OCI-LY7 (cell line): ENCODE measurements at regions not wholly inside any gene's neighbourhood (a gene's known extent, or its start where the extent isn't known, plus 50 kb on each side); places are given as distances from the start of the nearest gene placed in this dataset.

ENCODE experiments used
- BruUV-seq: library from RNA; stranded (reverse); fragments of 400-500 nt; replicated peaks from 2 replicates; lab custom pipeline; 2021; lab: Mats Ljungman, UMichigan
- CTCF ChIA-PET: fragments of 300-600 bp; sonication (Branson Sonifier 250); formaldehyde crosslinking; loops from one replicate; lab custom pipeline; 2022; ENCODE audit warnings: antibody characterized with exemption; ENCODE audit not compliant: unreplicated experiment; lab: Charles Lee
- POLR2A ChIA-PET: fragments of 300-600 bp; sonication (Branson Sonifier 250); formaldehyde crosslinking; loops from one replicate; lab custom pipeline; 2022; ENCODE audit warnings: antibody characterized with exemption; lab: Charles Lee
- DNase-seq: peaks from one replicate; pipeline ENCODE4 v3.0.0-alpha.2; 2015; ENCODE audit warnings: low spot score
- H2AFZ ChIP-seq: fragments of 200-600 bp; sonication (generic), shearing (Covaris generic); 2 replicates; pipeline ENCODE4 v1.6.1; 2014; ENCODE audit warnings: mild to moderate bottlenecking, antibody characterized with exemption, low read length, moderate library complexity
- H3K27ac ChIP-seq: fragments of 200-600 bp; sonication (generic); 2 replicates; pipeline ENCODE4 v1.5.1; 2014; ENCODE audit warnings: mixed run types, low read depth, mild to moderate bottlenecking, moderate library complexity, low read length, inconsistent platforms; ENCODE audit not compliant: poor library complexity, severe bottlenecking
- H3K36me3 ChIP-seq: fragments of 200-600 bp; sonication (generic); 2 replicates; pipeline ENCODE4 v1.6.1; 2014; ENCODE audit warnings: mild to moderate bottlenecking, antibody characterized with exemption, low read length, moderate library complexity, mixed read lengths; ENCODE audit not compliant: insufficient read depth
- H3K4me1 ChIP-seq: fragments of 200-600 bp; sonication (generic); 2 replicates; pipeline ENCODE4 v1.5.1; 2014; ENCODE audit warnings: mild to moderate bottlenecking, low read length; ENCODE audit not compliant: insufficient read depth, poor library complexity, severe bottlenecking
- H3K4me2 ChIP-seq: fragments of 200-600 bp; sonication (generic); 2 replicates; pipeline ENCODE4 v1.6.1; 2014; ENCODE audit warnings: mild to moderate bottlenecking, low read length
- H3K4me3 ChIP-seq: fragments of 200-600 bp; sonication (generic); 2 replicates; pipeline ENCODE4 v1.5.1; 2014; ENCODE audit warnings: mild to moderate bottlenecking, low read depth, low read length; ENCODE audit not compliant: poor library complexity, severe bottlenecking
- H3K79me2 ChIP-seq: fragments of 200-600 bp; sonication (generic); 2 replicates; pipeline ENCODE4 v1.6.1; 2016; ENCODE audit warnings: low read depth, mild to moderate bottlenecking, low read length, moderate library complexity, mixed read lengths; ENCODE audit not compliant: insufficient read depth
- H3K9me2 ChIP-seq: fragments of 200-600 bp; sonication (generic); 2 replicates; pipeline ENCODE4 v1.6.1; 2016; ENCODE audit warnings: mild to moderate bottlenecking, low read length, mixed read lengths; ENCODE audit not compliant: insufficient read depth
- H3K9me3 ChIP-seq: fragments of 200-600 bp; sonication (generic); 2 replicates; pipeline ENCODE4 v1.6.1; 2014; ENCODE audit warnings: mild to moderate bottlenecking, mixed run types, low read length, mixed read lengths
- H4K20me1 ChIP-seq: fragments of 200-600 bp; sonication (generic); 2 replicates; pipeline ENCODE4 v1.6.1; 2014; ENCODE audit warnings: mild to moderate bottlenecking, antibody characterized with exemption, low read length, moderate library complexity, mixed read lengths; ENCODE audit not compliant: insufficient read depth
- EZH2phosphoT487 ChIP-seq: fragments of 200-600 bp; sonication (generic); IDR thresholded peaks from 2 replicates; pipeline ENCODE4 v1.6.1; 2018; ENCODE audit warnings: low read depth, borderline replicate concordance, mild to moderate bottlenecking, mixed run types, antibody characterized with exemption, low read length, moderate library complexity, mixed read lengths
- intact Hi-C: fragments of 100-400 bp; cut with micrococcal nuclease; formaldehyde crosslinking; loops from one replicate; pipeline ENCODE4 v1.10.0; 2022; ENCODE audit not compliant: unreplicated experiment
- TF ChIP-seq, protein P1 (sequence below): fragments of 200-600 bp; sonication (generic); conservative IDR thresholded peaks from 2 replicates; pipeline ENCODE4 v1.5.1; 2014; ENCODE audit warnings: mild to moderate bottlenecking, antibody characterized with exemption, low read length, moderate library complexity, mixed read lengths

DNA sequence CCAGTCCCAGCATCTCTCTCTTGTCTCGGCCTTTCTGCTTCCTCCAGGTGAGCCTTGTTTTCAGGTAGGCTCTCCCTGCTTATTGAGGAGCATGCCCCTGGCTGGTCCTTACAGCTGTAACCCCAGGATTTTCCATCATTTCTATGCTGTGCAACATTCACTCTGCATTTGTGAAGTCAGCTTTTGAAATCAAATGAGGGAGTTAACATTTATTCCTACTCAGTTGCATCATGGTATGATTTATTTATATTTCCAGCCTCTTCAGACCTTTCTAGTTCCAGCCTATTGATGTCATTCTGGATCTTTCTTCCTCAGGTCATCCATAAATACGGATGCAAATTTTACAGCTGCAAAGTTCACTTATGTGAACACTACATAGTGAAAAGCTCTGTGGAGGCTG lies 755.6 kb downstream of the TYW1 start:
- no peaks in the 10 kb centered on the region for H3K9me2 ChIP-seq
- H3K4me1 ChIP-seq = no peaks in the 10 kb centered on the region
- CTCF ChIA-PET = no interaction called here
- no peak for TF ChIP-seq EZH2phosphoT487
- TF ChIP-seq, protein P1, sequence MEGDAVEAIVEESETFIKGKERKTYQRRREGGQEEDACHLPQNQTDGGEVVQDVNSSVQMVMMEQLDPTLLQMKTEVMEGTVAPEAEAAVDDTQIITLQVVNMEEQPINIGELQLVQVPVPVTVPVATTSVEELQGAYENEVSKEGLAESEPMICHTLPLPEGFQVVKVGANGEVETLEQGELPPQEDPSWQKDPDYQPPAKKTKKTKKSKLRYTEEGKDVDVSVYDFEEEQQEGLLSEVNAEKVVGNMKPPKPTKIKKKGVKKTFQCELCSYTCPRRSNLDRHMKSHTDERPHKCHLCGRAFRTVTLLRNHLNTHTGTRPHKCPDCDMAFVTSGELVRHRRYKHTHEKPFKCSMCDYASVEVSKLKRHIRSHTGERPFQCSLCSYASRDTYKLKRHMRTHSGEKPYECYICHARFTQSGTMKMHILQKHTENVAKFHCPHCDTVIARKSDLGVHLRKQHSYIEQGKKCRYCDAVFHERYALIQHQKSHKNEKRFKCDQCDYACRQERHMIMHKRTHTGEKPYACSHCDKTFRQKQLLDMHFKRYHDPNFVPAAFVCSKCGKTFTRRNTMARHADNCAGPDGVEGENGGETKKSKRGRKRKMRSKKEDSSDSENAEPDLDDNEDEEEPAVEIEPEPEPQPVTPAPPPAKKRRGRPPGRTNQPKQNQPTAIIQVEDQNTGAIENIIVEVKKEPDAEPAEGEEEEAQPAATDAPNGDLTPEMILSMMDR = no peak
- H3K4me2 ChIP-seq = no peak overlapping the region
- H3K36me3 ChIP-seq = no peaks in the 10 kb centered on the region
- H3K27ac ChIP-seq = no peak overlapping the region
- H2AFZ ChIP-seq = no peak overlapping the region
- no peak overlapping the region for H3K4me3 ChIP-seq
- no peak for DNase-seq
- no peaks in the 10 kb centered on the region for H3K79me2 ChIP-seq
- no peaks in the 10 kb centered on the region for H3K9me3 ChIP-seq
- H4K20me1 ChIP-seq = no peaks in the 10 kb centered on the region
- BruUV-seq = no TSS peak
- POLR2A ChIA-PET = no interaction called here
- intact Hi-C loops = no loop called here

- no peaks in the 10 kb centered on the region for H4K20me1 ChIP-seq
- intact Hi-C loops = no loop called here
- H3K4me1 ChIP-seq = no peaks in the 10 kb centered on the region
- no peak overlapping the region for H2AFZ ChIP-seq
- no peak for DNase-seq
- H3K9me3 ChIP-seq = no peaks in the 10 kb centered on the region
- H3K4me3 ChIP-seq = no peak overlapping the region
- no peaks in the 10 kb centered on the region for H3K79me2 ChIP-seq
- BruUV-seq = no TSS peak
- no peaks in the 10 kb centered on the region for H3K9me2 ChIP-seq
- H3K27ac ChIP-seq = no peak overlapping the region
- POLR2A ChIA-PET = interaction anchor here (0.6 kb wide), 1 partner anchor 10 kb away, joined by 3 read pairs; no protein-coding TSS in a partner anchor
- no peak overlapping the region for H3K4me2 ChIP-seq
- CTCF ChIA-PET = no interaction called here
- H3K36me3 ChIP-seq = no peaks in the 10 kb centered on the region
- no peak for TF ChIP-seq EZH2phosphoT487
- TF ChIP-seq, protein P1 = no peak
These were observed 757.3 kb downstream of the TYW1 start for GRCh38 chr7:67753891-67754290.

GRCh38 chr7:67754651-67755050 lies 758.0 kb downstream of the TYW1 start:
- Histone ChIP-seq H3K36me3 (no peaks in the 10 kb centered on the region), H3K9me2 (no peaks in the 10 kb centered on the region), H3K27ac (no peak overlapping the region), H3K9me3 (no peaks in the 10 kb centered on the region), H3K4me2 (no peak overlapping the region), H3K4me3 (no peak overlapping the region), H3K4me1 (no peaks in the 10 kb centered on the region), H3K79me2 (no peaks in the 10 kb centered on the region), H4K20me1 (no peaks in the 10 kb centered on the region), H2AFZ (no peak overlapping the region)
- TF ChIP-seq, protein P1 = no peak
- no peak for TF ChIP-seq EZH2phosphoT487
- intact Hi-C loops = no loop called here
- DNase-seq = no peak
- CTCF ChIA-PET = no interaction called here
- no TSS peak for BruUV-seq
- POLR2A ChIA-PET = no interaction called here
